IMR-90 (cell line): ENCODE measurements at regions not wholly inside any gene's neighbourhood (a gene's known extent, or its start where the extent isn't known, plus 50 kb on each side); places are given as distances from the start of the nearest gene placed in this dataset.

Experiments used
- ATAC-seq: fragments of 200-7000 bp; cut with Tn5 transposase; 2 replicates; pipeline ENCODE4 v1.9.1; 2020; ENCODE audit warnings: low read depth, mild to moderate bottlenecking, moderate library complexity
- BruUV-seq: library from RNA; stranded (reverse); fragments of 400-500 nt; replicated peaks from 2 replicates; lab custom pipeline; 2021; lab: Mats Ljungman, UMichigan
- CTCF ChIA-PET: fragments of 300-600 bp; formaldehyde crosslinking; extraction: SDS; loops from one replicate; lab custom pipeline; 2021; ENCODE audit warnings: antibody characterized with exemption; lab: Yijun Ruan, JAX
- POLR2A ChIA-PET: fragments of 300-600 bp; sonication (Branson Sonifier 250); formaldehyde crosslinking; loops from one replicate; lab custom pipeline; 2022; ENCODE audit warnings: antibody characterized with exemption; ENCODE audit not compliant: unreplicated experiment; lab: Charles Lee
- DNase-seq: peaks from one replicate; pipeline ENCODE4 v3.0.0; 2013
- H2AFZ ChIP-seq: replicated peaks from 2 replicates; pipeline ENCODE3; 2013; ENCODE audit warnings: low read length, mild to moderate bottlenecking; ENCODE audit not compliant: poor library complexity
- H2AK5ac ChIP-seq: 2 replicates; pipeline ENCODE4 v1.6.1; 2013; ENCODE audit warnings: low read depth, low read length, inconsistent platforms
- H2AK9ac ChIP-seq: replicated peaks from 2 replicates; pipeline ENCODE3; 2013; ENCODE audit warnings: mild to moderate bottlenecking, low read depth, low read length, moderate library complexity; ENCODE audit not compliant: poor library complexity
- H2BK120ac ChIP-seq: 2 replicates; pipeline ENCODE4 v1.6.1; 2013; ENCODE audit warnings: low read depth, low read length, inconsistent platforms
- H2BK15ac ChIP-seq: 3 replicates; pipeline ENCODE4 v1.6.1; 2013; ENCODE audit warnings: low read depth, low read length, inconsistent platforms
- H2BK20ac ChIP-seq: 2 replicates; pipeline ENCODE4 v1.6.1; 2013; ENCODE audit warnings: low read depth, mild to moderate bottlenecking, inconsistent platforms, low read length, moderate library complexity
- H2BK5ac ChIP-seq: 2 replicates; pipeline ENCODE4 v1.6.1; 2013; ENCODE audit warnings: mild to moderate bottlenecking, low read depth, low read length, inconsistent platforms; ENCODE audit not compliant: poor library complexity, severe bottlenecking
- H3K14ac ChIP-seq: replicated peaks from 2 replicates; pipeline ENCODE4 v1.6.1; 2013; ENCODE audit warnings: low read depth, low read length, inconsistent platforms
- H3K18ac ChIP-seq: 2 replicates; pipeline ENCODE4 v1.6.1; 2013; ENCODE audit warnings: low read depth, low read length, control low read depth
- H3K23ac ChIP-seq: 2 replicates; pipeline ENCODE4 v1.6.1; 2013; ENCODE audit warnings: low read depth, low read length, inconsistent platforms
- H3K27ac ChIP-seq: 2 replicates; pipeline ENCODE4 v1.5.1; 2013; ENCODE audit warnings: mild to moderate bottlenecking, control low read depth, low read length; ENCODE audit not compliant: insufficient read depth
- H3K27me3 ChIP-seq: 2 replicates; pipeline ENCODE4 v1.6.1; 2013; ENCODE audit warnings: low read length; ENCODE audit not compliant: control insufficient read depth, insufficient read depth
- H3K36me3 ChIP-seq: 2 replicates; pipeline ENCODE4 v1.6.1; 2013; ENCODE audit warnings: low read length, mixed read lengths; ENCODE audit not compliant: control insufficient read depth, insufficient read depth
- H3K4ac ChIP-seq: 2 replicates; pipeline ENCODE4 v1.6.1; 2013; ENCODE audit warnings: low read depth, low read length, inconsistent platforms
- H3K4me1 ChIP-seq: 2 replicates; pipeline ENCODE4 v1.6.1; 2013; ENCODE audit warnings: low read length, mixed read lengths; ENCODE audit not compliant: control insufficient read depth, insufficient read depth
- H3K4me2 ChIP-seq: 2 replicates; pipeline ENCODE4 v1.6.1; 2013; ENCODE audit warnings: low read depth, mild to moderate bottlenecking, control low read depth, low read length, moderate library complexity
- H3K4me3 ChIP-seq: 2 replicates; pipeline ENCODE4 v1.5.1; 2013; ENCODE audit warnings: low read depth, mild to moderate bottlenecking, control low read depth, low read length, moderate library complexity; ENCODE audit not compliant: insufficient read depth
- H3K56ac ChIP-seq: 2 replicates; pipeline ENCODE4 v1.6.1; 2013; ENCODE audit warnings: low read length, inconsistent platforms; ENCODE audit not compliant: insufficient read depth; ENCODE audit errors: extremely low read depth
- H3K79me1 ChIP-seq, 2 experiments: 2 replicates each; pipeline ENCODE4 v1.6.1; 2013; ENCODE audit warnings: low read length in 2 of 2, inconsistent platforms in 1 of 2, low read depth in 1 of 2
- H3K9ac ChIP-seq: 2 replicates; pipeline ENCODE4 v1.6.1; 2013; ENCODE audit warnings: low read depth, low read length, control low read depth
- H3K9me1 ChIP-seq: 2 replicates; pipeline ENCODE4 v1.6.1; 2013; ENCODE audit warnings: low read length, inconsistent platforms; ENCODE audit not compliant: insufficient read depth
- H3K9me3 ChIP-seq: 2 replicates; pipeline ENCODE4 v1.6.1; 2013; ENCODE audit warnings: low read length; ENCODE audit not compliant: control insufficient read depth, insufficient read depth
- H4K20me1 ChIP-seq: 2 replicates; pipeline ENCODE4 v1.6.1; 2013; ENCODE audit warnings: low read length, inconsistent platforms; ENCODE audit not compliant: insufficient read depth
- H4K5ac ChIP-seq: 2 replicates; pipeline ENCODE4 v1.6.1; 2013; ENCODE audit warnings: mild to moderate bottlenecking, low read depth, low read length, control low read depth
- H4K8ac ChIP-seq, 2 experiments: 2 replicates each; pipeline ENCODE4 v1.6.1; 2013; ENCODE audit warnings: low read depth in 2 of 2, low read length in 2 of 2, control low read depth in 1 of 2, inconsistent platforms in 1 of 2
- H4K91ac ChIP-seq: 2 replicates; pipeline ENCODE4 v1.6.1; 2013; ENCODE audit warnings: low read depth, low read length, inconsistent platforms; ENCODE audit not compliant: insufficient read depth
- CEBPB ChIP-seq: IDR thresholded peaks from 2 replicates; pipeline ENCODE4 v1.6.1; 2012; ENCODE audit warnings: low read depth, low read length, improper control_type of control experiment
- CTCF ChIP-seq: conservative IDR thresholded peaks from 2 replicates; pipeline ENCODE4 v1.5.1; 2012; ENCODE audit warnings: mild to moderate bottlenecking, low read depth, low read length, improper control_type of control experiment
- MAFK ChIP-seq: IDR thresholded peaks from 2 replicates; pipeline ENCODE4 v1.6.1; 2012; ENCODE audit warnings: low read depth, low read length, improper control_type of control experiment
- SMC3 ChIP-seq: fragments of 150-350 bp; IDR thresholded peaks from 2 replicates; pipeline ENCODE4 v1.6.1; 2016; ENCODE audit warnings: low read depth, mild to moderate bottlenecking, antibody characterized with exemption, low read length, moderate library complexity
- WGBS, 2 experiments: methylation state at CpG; one replicate each; pipeline versions ENCODE4 v1.1.5 to v1.1.7; 2013; ENCODE audit warnings: missing lambda C conversion rate in 2 of 2; ENCODE audit not compliant: insufficient read length in 1 of 2; ENCODE audit errors: extremely low coverage in 2 of 2; 5-methylcytosine and 5-hydroxymethylcytosine counted together
- dilution Hi-C: fragments of 300-500 bp; cut with HindIII; formaldehyde crosslinking; loops from one replicate; pipeline ENCODE4 v1.14.3; 2018; ENCODE audit warnings: low sequenced_read_pairs; ENCODE audit not compliant: unreplicated experiment
- in situ Hi-C: fragments of 300-500 bp; cut with MboI; formaldehyde crosslinking; loops from 3 replicates; pipeline ENCODE4 v1.14.3; 2019; ENCODE audit warnings: low sequenced_read_pairs, inconsistent platforms, mixed read lengths
- intact Hi-C: fragments of 100-400 bp; cut with micrococcal nuclease; formaldehyde crosslinking; loops from 2 replicates; pipeline ENCODE4 v1.10.0; 2022

- DNase-seq (no peak), ATAC-seq (no peak)
- Histone ChIP-seq H3K9ac (no peak overlapping the region), H3K27me3 (no peaks in the 10 kb centered on the region), H3K4me1 (peaks cover 6% of the 10 kb centered on the region), H3K4ac (no peak overlapping the region), H2AFZ (no peak overlapping the region), H2AK5ac (no peak overlapping the region), H3K23ac (no peak overlapping the region), H4K5ac (no peak overlapping the region), H4K8ac (no peak overlapping the region), H3K18ac (no peak overlapping the region), H2BK20ac (no peak overlapping the region), H3K4me3 (no peak overlapping the region), H2AK9ac (no peak overlapping the region), H3K27ac (no peak overlapping the region), H4K91ac (no peak overlapping the region), H3K79me1 (no peaks in the 10 kb centered on the region), H3K4me2 (no peak overlapping the region), H2BK120ac (no peak overlapping the region), H4K20me1 (no peaks in the 10 kb centered on the region), H2BK15ac (no peak overlapping the region), H3K14ac (no peak overlapping the region), H3K9me3 (no peaks in the 10 kb centered on the region), H3K9me1 (no peaks in the 10 kb centered on the region), H3K36me3 (no peaks in the 10 kb centered on the region), H2BK5ac (no peak overlapping the region), H3K56ac (no peak overlapping the region)
- no peak for TF ChIP-seq SMC3
- TF ChIP-seq CTCF, result no peak
- TF ChIP-seq CEBPB, result no peak
- TF ChIP-seq MAFK, result no peak
- intact Hi-C loops, result no loop called here
- dilution Hi-C loops, result no loop called here
- WGBS, 2 experiments, result 20% methylated on average over 1 of the region's 1 CpG; no CpG with 5 or more reads in 1 of the 2 experiments
- in situ Hi-C loops, result no loop called here
- CTCF ChIA-PET, result interaction anchor here (1.0 to 1.3 kb wide), 2 partner anchors 13 to 19 kb away, joined by 3 to 4 read pairs; no protein-coding TSS in a partner anchor
- POLR2A ChIA-PET, result no interaction called here
- BruUV-seq, result no TSS peak
These were observed 192.5 kb downstream of the OTOR start for GRCh38 chr20:16940701-16941100.
